K562 (cell line): ENCODE measurements at regions not wholly inside any gene's neighbourhood (a gene's known extent, or its start where the extent isn't known, plus 50 kb on each side); places are given as distances from the start of the nearest gene placed in this dataset.

Experiments
- ATAC-seq: fragments of 200-7000 bp; cut with Tn5 transposase; 3 replicates; pipeline ENCODE4 v1.9.1; 2020; ENCODE audit warnings: moderate library complexity
- BruUV-seq: library from RNA; stranded (reverse); fragments of 400-500 nt; replicated peaks from 2 replicates; lab custom pipeline; 2021; lab: Mats Ljungman, UMichigan
- CTCF ChIA-PET: fragments of 300-600 bp; formaldehyde crosslinking; extraction: SDS; loops from one replicate; lab custom pipeline; 2021; ENCODE audit warnings: low intra/inter-chr PET ratio; lab: Yijun Ruan, JAX
- POLR2A ChIA-PET: fragments of 300-600, 350-650 bp; sonication (Branson Sonifier 250); formaldehyde crosslinking; extraction: SDS; loops from one replicate; lab custom pipeline; 2021; ENCODE audit warnings: antibody characterized with exemption, inconsistent platforms; lab: Yijun Ruan, JAX
- DNase-seq, 4 experiments: peaks; one replicate each; pipeline versions ENCODE4 v3.0.0 to v3.0.0-alpha.2; 2011 to 2018; ENCODE audit warnings: low spot score in 3 of 4, mixed read lengths in 3 of 4; ENCODE audit errors: extremely low read depth in 1 of 4
- FAIRE-seq: peaks from 2 replicates; lab custom pipeline; 2011; peaks lifted over from hg19 to GRCh38; lab: Jason Lieb, UNC
- H2AFZ ChIP-seq: 2 replicates; pipeline ENCODE4 v1.6.0; 2011; ENCODE audit warnings: low read depth, low read length, control low read depth, inconsistent platforms
- H3K27ac ChIP-seq: fragments of 200-600 bp; 3 replicates; pipeline ENCODE4 v1.8.0; 2011; ENCODE audit warnings: low read depth, mild to moderate bottlenecking, control low read depth, inconsistent platforms, low read length, moderate library complexity, mixed read lengths; ENCODE audit errors: extremely low read depth
- H3K27me3 ChIP-seq, 2 experiments: fragments of 300-600 bp in 1 of 2; 2 replicates in 1 of 2; 3 replicates in 1 of 2; pipeline versions ENCODE4 v1.6.0 to v1.8.0; 2011; ENCODE audit warnings: inconsistent platforms in 2 of 2, low read length in 2 of 2, mild to moderate bottlenecking in 1 of 2, mixed read lengths in 1 of 2, moderate library complexity in 1 of 2; ENCODE audit not compliant: control insufficient read depth in 2 of 2, insufficient read depth in 2 of 2
- H3K36me3 ChIP-seq: fragments of 300-600 bp; 3 replicates; pipeline ENCODE4 v1.8.0; 2011; ENCODE audit warnings: mild to moderate bottlenecking, low read length, inconsistent platforms; ENCODE audit not compliant: control insufficient read depth, insufficient read depth
- H3K4me1 ChIP-seq, 2 experiments: fragments of 200-600 bp in 1 of 2; replicated peaks in 1 of 2; 2 replicates in 1 of 2; 3 replicates in 1 of 2; pipeline versions ENCODE4 v1.5.1 to v1.8.0; 2011; ENCODE audit warnings: inconsistent platforms in 2 of 2, low read length in 2 of 2, mild to moderate bottlenecking in 1 of 2, mixed read lengths in 1 of 2, moderate library complexity in 1 of 2; ENCODE audit not compliant: control insufficient read depth in 2 of 2, insufficient read depth in 2 of 2
- H3K4me2 ChIP-seq: 2 replicates; pipeline ENCODE4 v1.6.1; 2011; ENCODE audit warnings: low read length, control low read depth, inconsistent platforms, mixed read lengths; ENCODE audit not compliant: insufficient read depth
- H3K4me3 ChIP-seq: fragments of 200-600 bp; sonication (generic), shearing (Covaris generic); 2 replicates; pipeline ENCODE4 v1.5.1; 2016; ENCODE audit warnings: control low read depth, inconsistent platforms
- H3K79me2 ChIP-seq: fragments of 200-600 bp; 3 replicates; pipeline ENCODE4 v1.8.0; 2011; ENCODE audit warnings: low read length, inconsistent platforms; ENCODE audit not compliant: control insufficient read depth, insufficient read depth
- H3K9ac ChIP-seq, 2 experiments: 2 replicates each; pipeline versions ENCODE4 v1.6.0 to v1.6.1; 2011; ENCODE audit warnings: low read depth in 2 of 2, low read length in 2 of 2, control low read depth in 1 of 2, inconsistent platforms in 1 of 2, mild to moderate bottlenecking in 1 of 2, mixed read lengths in 1 of 2; ENCODE audit not compliant: insufficient read depth in 1 of 2
- H3K9me1 ChIP-seq: one replicate; pipeline ENCODE4 v1.6.0; 2011; ENCODE audit warnings: inconsistent platforms, mild to moderate bottlenecking, low read length, moderate library complexity; ENCODE audit not compliant: control insufficient read depth, insufficient read depth
- H3K9me3 ChIP-seq: replicated peaks from 2 replicates; pipeline ENCODE4 v1.5.1; 2011; ENCODE audit warnings: low read depth, low read length, inconsistent platforms; ENCODE audit not compliant: control insufficient read depth, insufficient read depth
- H4K20me1 ChIP-seq: replicated peaks from 2 replicates; pipeline ENCODE4 v1.6.1; 2011; ENCODE audit warnings: low read length, inconsistent platforms, mixed read lengths; ENCODE audit not compliant: control insufficient read depth, insufficient read depth
- EP300 ChIP-seq: IDR thresholded peaks from 2 replicates; pipeline ENCODE4 v1.6.1; 2012; ENCODE audit warnings: low read length, improper control_type of control experiment
- FOXK2 ChIP-seq, 2 experiments: fragments of 450-650 bp; IDR thresholded peaks in 1 of 2; conservative IDR thresholded peaks in 1 of 2; 2 replicates each; pipeline ENCODE4 v1.6.1; 2016; ENCODE audit warnings: low read depth in 2 of 2, mild to moderate bottlenecking in 1 of 2
- FUS ChIP-seq: fragments of 200-400 bp; formaldehyde crosslinking; optimal IDR thresholded peaks from 2 replicates; pipeline ENCODE3; 2017; ENCODE audit warnings: low read depth, low read length
- HNRNPK ChIP-seq: fragments of 200-400 bp; formaldehyde crosslinking; IDR thresholded peaks from one replicate; pipeline ENCODE4 v1.6.1; 2018; ENCODE audit warnings: mild to moderate bottlenecking, low read depth, low read length; ENCODE audit not compliant: poor library complexity, severe bottlenecking
- HOXB6 ChIP-seq: fragments of 250-450 bp; sonication (Bioruptor Pico); IDR thresholded peaks from 2 replicates; pipeline ENCODE4 v1.5.1; 2022; ENCODE audit warnings: mild to moderate bottlenecking, borderline replicate concordance
- JUNB ChIP-seq: fragments of 450-650 bp; formaldehyde crosslinking; conservative IDR thresholded peaks from 2 replicates; pipeline ENCODE4 v1.4.0; 2020; ENCODE audit warnings: mild to moderate bottlenecking
- LARP7 ChIP-seq: fragments of 450-650 bp; IDR thresholded peaks from 2 replicates; pipeline ENCODE4 v1.6.1; 2016
- MAFG ChIP-seq: fragments of 450-650 bp; conservative IDR thresholded peaks from 2 replicates; pipeline ENCODE4 v1.6.1; 2016; ENCODE audit warnings: missing genetic modification characterization, missing compliant biosample characterization
- SMARCE1 ChIP-seq: fragments of 450-650 bp; IDR thresholded peaks from 2 replicates; pipeline ENCODE4 v1.7.1; 2016; ENCODE audit warnings: mild to moderate bottlenecking
- STAG1 ChIP-seq: sonication (generic); formaldehyde crosslinking; IDR thresholded peaks from 2 replicates; pipeline ENCODE4 v1.5.0; 2020; ENCODE audit warnings: missing genetic modification reagents, borderline replicate concordance
- ZKSCAN1 ChIP-seq: fragments of 150-350 bp; IDR thresholded peaks from 2 replicates; pipeline ENCODE4 v1.6.1; 2016; ENCODE audit warnings: low read depth, low read length
- ZNF511 ChIP-seq: sonication (generic); formaldehyde crosslinking; IDR thresholded peaks from 2 replicates; pipeline ENCODE4 v1.8.0; 2022; ENCODE audit warnings: mild to moderate bottlenecking, missing genetic modification reagents
- ZNF518B ChIP-seq: fragments of 250-450 bp; sonication (Bioruptor Pico); IDR thresholded peaks from 2 replicates; pipeline ENCODE4 v1.5.0; 2021; ENCODE audit warnings: mild to moderate bottlenecking, moderate library complexity
- ZNF584 ChIP-seq: fragments of 200-800 bp; sonication (Bioruptor generic); IDR thresholded peaks from 2 replicates; pipeline ENCODE4 v1.6.1; 2016; ENCODE audit warnings: low read depth, mild to moderate bottlenecking, missing genetic modification characterization, missing compliant biosample characterization
- ZNF79 ChIP-seq: fragments of 250-450 bp; sonication (Bioruptor Pico); IDR thresholded peaks from 2 replicates; pipeline ENCODE4 v1.4.0; 2020; ENCODE audit warnings: low read depth, mild to moderate bottlenecking, moderate library complexity
- WGBS: fragments of 100-300 bp; shearing (Covaris generic); methylation state at CpG from one replicate; pipeline ENCODE4 v1.1.6; 2016; ENCODE audit warnings: low coverage, mixed read lengths; ENCODE audit not compliant: insufficient coverage; ENCODE audit errors: missing lambda C conversion rate; 5-methylcytosine and 5-hydroxymethylcytosine counted together
- in situ Hi-C: fragments of 300-500 bp; cut with MboI; formaldehyde crosslinking; loops from 4 replicates; pipeline ENCODE4 v1.15.0; 2018; ENCODE audit warnings: inconsistent platforms, mixed read lengths
- intact Hi-C: fragments of 100-400 bp; cut with micrococcal nuclease; formaldehyde crosslinking; loops from 2 replicates; pipeline ENCODE4 v1.14.2; 2022

- intact Hi-C loops, result no loop called here
- no TSS peak for BruUV-seq
- Histone ChIP-seq H4K20me1 (no peaks in the 10 kb centered on the region), H3K9me1 (no peaks in the 10 kb centered on the region), H3K9ac (no peak overlapping the region), H3K36me3 (no peaks in the 10 kb centered on the region), H3K79me2 (no peaks in the 10 kb centered on the region), H2AFZ (no peak overlapping the region), H3K27me3 (no peaks in the 10 kb centered on the region), H3K4me3 (no peak overlapping the region), H3K4me1 (no peaks in the 10 kb centered on the region), H3K27ac (no peak overlapping the region), H3K9me3 (no peaks in the 10 kb centered on the region), H3K4me2 (no peak overlapping the region)
- no peak for TF ChIP-seq SMARCE1
- TF ChIP-seq HOXB6 (CRISPR knock-in tag), result no peak
- TF ChIP-seq ZNF511 (CRISPR knock-in tag), result no peak
- no peak for TF ChIP-seq HNRNPK
- TF ChIP-seq LARP7, result no peak
- no peak for TF ChIP-seq FOXK2 (conservative IDR thresholded peaks at IDR 0.05 in 1 of 2, IDR thresholded peaks at IDR 0.05 in 1 of 2; ENCODE audit: low read depth in 2 of 2)
- no peak for TF ChIP-seq ZKSCAN1
- TF ChIP-seq STAG1 (CRISPR knock-in tag), result no peak
- no peak for TF ChIP-seq FUS
- no peak for TF ChIP-seq ZNF584 (CRISPR knock-in tag)
- TF ChIP-seq EP300, result no peak
- no peak for TF ChIP-seq MAFG (tag)
- TF ChIP-seq JUNB (CRISPR knock-in tag), result no peak
- TF ChIP-seq ZNF518B (CRISPR knock-in tag), result no peak
- TF ChIP-seq ZNF79 (CRISPR knock-in tag), result no peak
- POLR2A ChIA-PET, result no interaction called here
- ATAC-seq (no peak), DNase-seq (no peak), FAIRE-seq (no peak)
- in situ Hi-C loops, result no loop called here
- CTCF ChIA-PET, result no interaction called here
- 0% methylated on average over 1 of the region's 1 CpG for WGBS
Observed at GRCh38 chr2:66994654-66995053, 402.5 kb upstream of the ETAA1 start.
